ENCODE measurements at regions not wholly inside any gene's neighbourhood (a gene's known extent, or its start where the extent isn't known, plus 50 kb on each side); places are given as distances from the start of the nearest gene placed in this dataset.

DNA sequence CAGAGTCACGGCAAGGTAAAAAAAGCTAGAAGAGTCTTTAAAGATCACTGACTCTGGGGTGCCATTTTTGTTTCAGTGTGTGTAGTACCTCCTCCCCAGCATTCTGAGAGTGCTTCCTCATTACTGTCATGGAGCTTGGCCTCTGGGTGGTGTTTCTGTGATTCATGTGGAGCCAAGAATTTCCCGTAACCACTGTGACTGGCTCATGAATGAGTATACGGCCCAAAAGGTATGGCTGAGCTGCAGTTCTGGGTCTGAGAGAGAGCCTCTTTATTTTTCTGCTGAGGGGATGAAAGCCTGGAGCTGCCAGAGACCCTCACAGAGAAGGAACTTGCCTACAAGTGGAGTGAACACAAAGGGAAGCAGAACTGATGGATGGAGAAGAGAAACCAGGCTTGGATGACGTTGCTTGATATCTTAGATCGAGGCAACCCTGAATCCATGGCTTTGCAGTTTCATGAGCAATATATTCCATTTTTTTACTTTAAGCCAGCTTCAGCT, 85.6 kb downstream of the PTTG1 start:
- TF ChIP-seq, protein P1, sequence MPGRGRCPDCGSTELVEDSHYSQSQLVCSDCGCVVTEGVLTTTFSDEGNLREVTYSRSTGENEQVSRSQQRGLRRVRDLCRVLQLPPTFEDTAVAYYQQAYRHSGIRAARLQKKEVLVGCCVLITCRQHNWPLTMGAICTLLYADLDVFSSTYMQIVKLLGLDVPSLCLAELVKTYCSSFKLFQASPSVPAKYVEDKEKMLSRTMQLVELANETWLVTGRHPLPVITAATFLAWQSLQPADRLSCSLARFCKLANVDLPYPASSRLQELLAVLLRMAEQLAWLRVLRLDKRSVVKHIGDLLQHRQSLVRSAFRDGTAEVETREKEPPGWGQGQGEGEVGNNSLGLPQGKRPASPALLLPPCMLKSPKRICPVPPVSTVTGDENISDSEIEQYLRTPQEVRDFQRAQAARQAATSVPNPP (CRISPR knock-in tag; IDR thresholded peaks at IDR 0.05): no peak
- no peak for TF ChIP-seq YY1 (IDR thresholded peaks at IDR 0.05; ENCODE audit: insufficient read depth, insufficient replicate concordance, low read depth, low read length)
- no peak for TF ChIP-seq ZNF44 (CRISPR knock-in tag; IDR thresholded peaks at IDR 0.05)
- TF ChIP-seq, protein P2, sequence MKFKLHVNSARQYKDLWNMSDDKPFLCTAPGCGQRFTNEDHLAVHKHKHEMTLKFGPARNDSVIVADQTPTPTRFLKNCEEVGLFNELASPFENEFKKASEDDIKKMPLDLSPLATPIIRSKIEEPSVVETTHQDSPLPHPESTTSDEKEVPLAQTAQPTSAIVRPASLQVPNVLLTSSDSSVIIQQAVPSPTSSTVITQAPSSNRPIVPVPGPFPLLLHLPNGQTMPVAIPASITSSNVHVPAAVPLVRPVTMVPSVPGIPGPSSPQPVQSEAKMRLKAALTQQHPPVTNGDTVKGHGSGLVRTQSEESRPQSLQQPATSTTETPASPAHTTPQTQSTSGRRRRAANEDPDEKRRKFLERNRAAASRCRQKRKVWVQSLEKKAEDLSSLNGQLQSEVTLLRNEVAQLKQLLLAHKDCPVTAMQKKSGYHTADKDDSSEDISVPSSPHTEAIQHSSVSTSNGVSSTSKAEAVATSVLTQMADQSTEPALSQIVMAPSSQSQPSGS (CRISPR knock-in tag; IDR thresholded peaks at IDR 0.05): no peak
- TF ChIP-seq ZNF777 (CRISPR knock-in tag; IDR thresholded peaks at IDR 0.05): no peak
- TF ChIP-seq, protein P3, sequence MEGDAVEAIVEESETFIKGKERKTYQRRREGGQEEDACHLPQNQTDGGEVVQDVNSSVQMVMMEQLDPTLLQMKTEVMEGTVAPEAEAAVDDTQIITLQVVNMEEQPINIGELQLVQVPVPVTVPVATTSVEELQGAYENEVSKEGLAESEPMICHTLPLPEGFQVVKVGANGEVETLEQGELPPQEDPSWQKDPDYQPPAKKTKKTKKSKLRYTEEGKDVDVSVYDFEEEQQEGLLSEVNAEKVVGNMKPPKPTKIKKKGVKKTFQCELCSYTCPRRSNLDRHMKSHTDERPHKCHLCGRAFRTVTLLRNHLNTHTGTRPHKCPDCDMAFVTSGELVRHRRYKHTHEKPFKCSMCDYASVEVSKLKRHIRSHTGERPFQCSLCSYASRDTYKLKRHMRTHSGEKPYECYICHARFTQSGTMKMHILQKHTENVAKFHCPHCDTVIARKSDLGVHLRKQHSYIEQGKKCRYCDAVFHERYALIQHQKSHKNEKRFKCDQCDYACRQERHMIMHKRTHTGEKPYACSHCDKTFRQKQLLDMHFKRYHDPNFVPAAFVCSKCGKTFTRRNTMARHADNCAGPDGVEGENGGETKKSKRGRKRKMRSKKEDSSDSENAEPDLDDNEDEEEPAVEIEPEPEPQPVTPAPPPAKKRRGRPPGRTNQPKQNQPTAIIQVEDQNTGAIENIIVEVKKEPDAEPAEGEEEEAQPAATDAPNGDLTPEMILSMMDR (CRISPR knock-in tag; IDR thresholded peaks at IDR 0.05): no peak
- no peak for TF ChIP-seq NR2F1 (CRISPR knock-in tag; IDR thresholded peaks at IDR 0.05)
- TF ChIP-seq, protein P4, sequence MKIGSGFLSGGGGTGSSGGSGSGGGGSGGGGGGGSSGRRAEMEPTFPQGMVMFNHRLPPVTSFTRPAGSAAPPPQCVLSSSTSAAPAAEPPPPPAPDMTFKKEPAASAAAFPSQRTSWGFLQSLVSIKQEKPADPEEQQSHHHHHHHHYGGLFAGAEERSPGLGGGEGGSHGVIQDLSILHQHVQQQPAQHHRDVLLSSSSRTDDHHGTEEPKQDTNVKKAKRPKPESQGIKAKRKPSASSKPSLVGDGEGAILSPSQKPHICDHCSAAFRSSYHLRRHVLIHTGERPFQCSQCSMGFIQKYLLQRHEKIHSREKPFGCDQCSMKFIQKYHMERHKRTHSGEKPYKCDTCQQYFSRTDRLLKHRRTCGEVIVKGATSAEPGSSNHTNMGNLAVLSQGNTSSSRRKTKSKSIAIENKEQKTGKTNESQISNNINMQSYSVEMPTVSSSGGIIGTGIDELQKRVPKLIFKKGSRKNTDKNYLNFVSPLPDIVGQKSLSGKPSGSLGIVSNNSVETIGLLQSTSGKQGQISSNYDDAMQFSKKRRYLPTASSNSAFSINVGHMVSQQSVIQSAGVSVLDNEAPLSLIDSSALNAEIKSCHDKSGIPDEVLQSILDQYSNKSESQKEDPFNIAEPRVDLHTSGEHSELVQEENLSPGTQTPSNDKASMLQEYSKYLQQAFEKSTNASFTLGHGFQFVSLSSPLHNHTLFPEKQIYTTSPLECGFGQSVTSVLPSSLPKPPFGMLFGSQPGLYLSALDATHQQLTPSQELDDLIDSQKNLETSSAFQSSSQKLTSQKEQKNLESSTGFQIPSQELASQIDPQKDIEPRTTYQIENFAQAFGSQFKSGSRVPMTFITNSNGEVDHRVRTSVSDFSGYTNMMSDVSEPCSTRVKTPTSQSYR (CRISPR knock-in tag; IDR thresholded peaks at IDR 0.05; ENCODE audit: borderline replicate concordance): no peak
- TF ChIP-seq, protein P5, sequence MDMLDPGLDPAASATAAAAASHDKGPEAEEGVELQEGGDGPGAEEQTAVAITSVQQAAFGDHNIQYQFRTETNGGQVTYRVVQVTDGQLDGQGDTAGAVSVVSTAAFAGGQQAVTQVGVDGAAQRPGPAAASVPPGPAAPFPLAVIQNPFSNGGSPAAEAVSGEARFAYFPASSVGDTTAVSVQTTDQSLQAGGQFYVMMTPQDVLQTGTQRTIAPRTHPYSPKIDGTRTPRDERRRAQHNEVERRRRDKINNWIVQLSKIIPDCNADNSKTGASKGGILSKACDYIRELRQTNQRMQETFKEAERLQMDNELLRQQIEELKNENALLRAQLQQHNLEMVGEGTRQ (IDR thresholded peaks at IDR 0.05; ENCODE audit: low read depth, low read length): no peak
- TF ChIP-seq, protein P5 (CRISPR knock-in tag; IDR thresholded peaks at IDR 0.05; ENCODE audit: borderline replicate concordance): no peak
- TF ChIP-seq KDM5B (CRISPR knock-in tag; IDR thresholded peaks at IDR 0.05; ENCODE audit: borderline replicate concordance): no peak
- no peak for TF ChIP-seq POLR2A (IDR thresholded peaks at IDR 0.05; ENCODE audit: insufficient read depth in 1 of 2, low read depth in 2 of 2, low read length in 2 of 2)

All from HepG2 (cell line).